Anterior cingulate cortex (tissue), 58 donors: ENCODE measurements at regions not wholly inside any gene's neighbourhood (a gene's known extent, or its start where the extent isn't known, plus 50 kb on each side); places are given as distances from the start of the nearest gene placed in this dataset.
A peak's percentile ranks its signal among the peaks of the same experiment; 100 is the strongest.

Experiments
- DNase-seq, 58 donors: peaks; one replicate each; lab custom pipeline; 2025; lab: John Stamatoyannopoulos, UW

- DNase-seq: no peak
Measured at GRCh38 chr1:239268941-239269340, 117.4 kb upstream of the CHRM3 start.

- DNase-seq: no peak
Measured at GRCh38 chr1:239268007-239268406, 118.4 kb upstream of the CHRM3 start.

GRCh38 chr1:239263801-239264200, 122.6 kb upstream of the CHRM3 start:
- no peak for DNase-seq

- no peak for DNase-seq
Measured at GRCh38 chr1:239262538-239262937, 123.8 kb upstream of the CHRM3 start.

- DNase-seq: no peak
Measured at GRCh38 chr1:239261521-239261920, 124.8 kb upstream of the CHRM3 start.

- DNase-seq: no peak
Measured at GRCh38 chr1:239260842-239261241, 125.5 kb upstream of the CHRM3 start.

GRCh38 chr1:239255628-239256160, 130.7 kb upstream of the CHRM3 start:
- DNase-seq: no peak

GRCh38 chr1:239254999-239255398, 131.4 kb upstream of the CHRM3 start:
- no peak for DNase-seq

- peak in 1 of 58 donors; percentile 7 for DNase-seq
Measured at GRCh38 chr1:239253032-239253431, 133.3 kb upstream of the CHRM3 start.

GRCh38 chr1:239250353-239251035, 135.9 kb upstream of the CHRM3 start:
- no peak for DNase-seq

- DNase-seq: no peak
Measured at GRCh38 chr1:239247285-239247684, 139.1 kb upstream of the CHRM3 start.

- DNase-seq: no peak
Measured at GRCh38 chr1:239244084-239244483, 142.3 kb upstream of the CHRM3 start.

GRCh38 chr1:239243006-239243405, 143.4 kb upstream of the CHRM3 start:
- DNase-seq: no peak

GRCh38 chr1:239242404-239242803, 144.0 kb upstream of the CHRM3 start:
- no peak for DNase-seq

- no peak for DNase-seq
Measured at GRCh38 chr1:239240736-239241135, 145.6 kb upstream of the CHRM3 start.

GRCh38 chr1:239239529-239239928, 146.8 kb upstream of the CHRM3 start:
- DNase-seq: no peak

GRCh38 chr1:239237912-239238311, 148.5 kb upstream of the CHRM3 start:
- DNase-seq: no peak

GRCh38 chr1:239233626-239234025, 152.7 kb upstream of the CHRM3 start:
- DNase-seq: no peak

GRCh38 chr1:239232921-239233320, 153.4 kb upstream of the CHRM3 start:
- DNase-seq: no peak

- DNase-seq: no peak
Measured at GRCh38 chr1:239228451-239228850, 157.9 kb upstream of the CHRM3 start.

- DNase-seq: no peak
Measured at GRCh38 chr1:239225396-239225795, 161.0 kb upstream of the CHRM3 start.

GRCh38 chr1:239224100-239224499, 162.3 kb upstream of the CHRM3 start:
- no peak for DNase-seq

GRCh38 chr1:239222999-239223398, 163.4 kb upstream of the CHRM3 start:
- no peak for DNase-seq
